Loucy (cell line): ENCODE measurements at regions not wholly inside any gene's neighbourhood (a gene's known extent, or its start where the extent isn't known, plus 50 kb on each side); places are given as distances from the start of the nearest gene placed in this dataset.

Source experiments
- H2AFZ ChIP-seq: fragments of 200-600 bp; sonication (generic); 2 replicates; pipeline ENCODE4 v1.6.0; 2016; ENCODE audit warnings: antibody characterized with exemption, mild to moderate bottlenecking, low read length, moderate library complexity
- H3F3A ChIP-seq: fragments of 200-600 bp; 2 replicates; pipeline ENCODE4 v1.6.0; 2016; ENCODE audit warnings: antibody characterized with exemption, low read depth, mild to moderate bottlenecking
- H3K27me3 ChIP-seq: fragments of 200-600 bp; sonication (generic); 2 replicates; pipeline ENCODE4 v1.6.1; 2014; ENCODE audit warnings: low read length, mild to moderate bottlenecking; ENCODE audit not compliant: insufficient read depth, poor library complexity, severe bottlenecking
- H3K36me3 ChIP-seq: fragments of 200-600 bp; sonication (generic); 2 replicates; pipeline ENCODE4 v1.6.1; 2016; ENCODE audit warnings: low read length; ENCODE audit not compliant: insufficient read depth
- H3K4me1 ChIP-seq: fragments of 200-600 bp; sonication (generic); 2 replicates; pipeline ENCODE4 v1.5.1; 2014; ENCODE audit warnings: low read length, mild to moderate bottlenecking; ENCODE audit not compliant: insufficient read depth, poor library complexity, severe bottlenecking
- H3K4me2 ChIP-seq: fragments of 200-600 bp; sonication (generic); 2 replicates; pipeline ENCODE4 v1.6.0; 2014; ENCODE audit warnings: antibody characterized with exemption, low read length, low read depth, mild to moderate bottlenecking; ENCODE audit not compliant: poor library complexity, severe bottlenecking
- H3K4me3 ChIP-seq: fragments of 200-600 bp; sonication (generic); 2 replicates; pipeline ENCODE4 v1.5.1; 2014; ENCODE audit warnings: low read length, mild to moderate bottlenecking, mixed read lengths; ENCODE audit not compliant: poor library complexity, severe bottlenecking
- H3K79me2 ChIP-seq: fragments of 200-600 bp; sonication (generic); 2 replicates; pipeline ENCODE4 v1.6.1; 2014; ENCODE audit warnings: low read length; ENCODE audit not compliant: insufficient read depth
- H3K9ac ChIP-seq: fragments of 200-600 bp; sonication (generic); 2 replicates; pipeline ENCODE4 v1.6.0; 2014; ENCODE audit warnings: mild to moderate bottlenecking, low read depth, low read length, moderate library complexity; ENCODE audit not compliant: poor library complexity, severe bottlenecking
- H3K9me2 ChIP-seq: fragments of 200-600 bp; sonication (generic); replicated peaks from 2 replicates; pipeline ENCODE4 v1.6.1; 2016; ENCODE audit warnings: low read depth, low read length, mixed read lengths
- H3K9me3 ChIP-seq: fragments of 200-600 bp; sonication (generic); 2 replicates; pipeline ENCODE4 v1.6.1; 2014; ENCODE audit warnings: mild to moderate bottlenecking, antibody characterized with exemption, low read length, low read depth; ENCODE audit not compliant: insufficient read depth
- H4K20me1 ChIP-seq: fragments of 200-600 bp; sonication (generic); 2 replicates; pipeline ENCODE4 v1.6.0; 2014; ENCODE audit warnings: antibody characterized with exemption, low read length, mild to moderate bottlenecking; ENCODE audit not compliant: insufficient read depth, poor library complexity, severe bottlenecking
- CTCF ChIP-seq: fragments of 200-600 bp; sonication (generic); conservative IDR thresholded peaks from 2 replicates; pipeline ENCODE4 v1.5.1; 2014; ENCODE audit warnings: mild to moderate bottlenecking, antibody characterized with exemption, low read length
- EZH2phosphoT487 ChIP-seq: fragments of 200-600 bp; IDR thresholded peaks from 2 replicates; pipeline ENCODE4 v1.6.1; 2018; ENCODE audit warnings: antibody characterized with exemption, mild to moderate bottlenecking, moderate library complexity, borderline replicate concordance

- no peaks in the 10 kb centered on the region for H3K9me3 ChIP-seq
- no peaks in the 10 kb centered on the region for H3K27me3 ChIP-seq
- H2AFZ ChIP-seq = no peak overlapping the region
- H3K79me2 ChIP-seq = no peaks in the 10 kb centered on the region
- TF ChIP-seq CTCF (no peak), EZH2phosphoT487 (no peak)
- no peaks in the 10 kb centered on the region for H4K20me1 ChIP-seq
- no peaks in the 10 kb centered on the region for H3K36me3 ChIP-seq
- H3K9ac ChIP-seq = no peak overlapping the region
- H3K9me2 ChIP-seq = no peaks in the 10 kb centered on the region
- no peak overlapping the region for H3K4me3 ChIP-seq
- H3K4me1 ChIP-seq = peaks cover 61% of the 10 kb centered on the region
- H3F3A ChIP-seq = no peaks in the 10 kb centered on the region; the same call in none of the 2 replicates
- no peak overlapping the region for H3K4me2 ChIP-seq
Observed at GRCh38 chr1:232732344-232732910, 72.8 kb upstream of the MAP10 start.

- Histone ChIP-seq H3K9me2 (no peaks in the 10 kb centered on the region), H3F3A (no peaks in the 10 kb centered on the region; the same call in none of the 2 replicates), H3K9me3 (peaks cover 5% of the 10 kb centered on the region; the same call in 1 of the 2 replicates), H3K36me3 (no peaks in the 10 kb centered on the region), H3K4me1 (peaks cover 38% of the 10 kb centered on the region), H3K4me2 (no peak overlapping the region), H3K4me3 (no peak overlapping the region), H4K20me1 (no peaks in the 10 kb centered on the region), H3K79me2 (no peaks in the 10 kb centered on the region), H3K9ac (no peak overlapping the region), H3K27me3 (no peaks in the 10 kb centered on the region), H2AFZ (no peak overlapping the region)
- TF ChIP-seq EZH2phosphoT487 (no peak), CTCF (no peak)
Observed at GRCh38 chr1:232737917-232738316, 67.3 kb upstream of the MAP10 start.

GRCh38 chr1:232743999-232744398 lies 61.2 kb upstream of the MAP10 start:
- H3K27me3 ChIP-seq = no peaks in the 10 kb centered on the region
- no peaks in the 10 kb centered on the region for H3K79me2 ChIP-seq
- no peaks in the 10 kb centered on the region for H3K36me3 ChIP-seq
- H3K9me3 ChIP-seq = peaks cover 18% of the 10 kb centered on the region; the same call in 1 of the 2 replicates
- H3F3A ChIP-seq = no peaks in the 10 kb centered on the region
- no peak overlapping the region for H3K4me2 ChIP-seq
- no peaks in the 10 kb centered on the region for H4K20me1 ChIP-seq
- TF ChIP-seq EZH2phosphoT487 = no peak
- no peak for TF ChIP-seq CTCF
- H2AFZ ChIP-seq = no peak overlapping the region
- H3K4me1 ChIP-seq = no peaks in the 10 kb centered on the region
- no peak overlapping the region for H3K9ac ChIP-seq
- H3K9me2 ChIP-seq = no peaks in the 10 kb centered on the region
- H3K4me3 ChIP-seq = no peak overlapping the region
